PFSK-1 (cell line): ENCODE measurements at regions not wholly inside any gene's neighbourhood (a gene's known extent, or its start where the extent isn't known, plus 50 kb on each side); places are given as distances from the start of the nearest gene placed in this dataset.

ENCODE experiments used
- SIN3A ChIP-seq: IDR thresholded peaks from 2 replicates; pipeline ENCODE4 v1.6.1; 2012; ENCODE audit warnings: mild to moderate bottlenecking, low read length, moderate library complexity, borderline replicate concordance; ENCODE audit not compliant: insufficient read depth
- TAF1 ChIP-seq: IDR thresholded peaks from 2 replicates; pipeline ENCODE4 v1.6.1; 2012; ENCODE audit warnings: low read length, control low read depth, borderline replicate concordance; ENCODE audit not compliant: insufficient read depth

DNA sequence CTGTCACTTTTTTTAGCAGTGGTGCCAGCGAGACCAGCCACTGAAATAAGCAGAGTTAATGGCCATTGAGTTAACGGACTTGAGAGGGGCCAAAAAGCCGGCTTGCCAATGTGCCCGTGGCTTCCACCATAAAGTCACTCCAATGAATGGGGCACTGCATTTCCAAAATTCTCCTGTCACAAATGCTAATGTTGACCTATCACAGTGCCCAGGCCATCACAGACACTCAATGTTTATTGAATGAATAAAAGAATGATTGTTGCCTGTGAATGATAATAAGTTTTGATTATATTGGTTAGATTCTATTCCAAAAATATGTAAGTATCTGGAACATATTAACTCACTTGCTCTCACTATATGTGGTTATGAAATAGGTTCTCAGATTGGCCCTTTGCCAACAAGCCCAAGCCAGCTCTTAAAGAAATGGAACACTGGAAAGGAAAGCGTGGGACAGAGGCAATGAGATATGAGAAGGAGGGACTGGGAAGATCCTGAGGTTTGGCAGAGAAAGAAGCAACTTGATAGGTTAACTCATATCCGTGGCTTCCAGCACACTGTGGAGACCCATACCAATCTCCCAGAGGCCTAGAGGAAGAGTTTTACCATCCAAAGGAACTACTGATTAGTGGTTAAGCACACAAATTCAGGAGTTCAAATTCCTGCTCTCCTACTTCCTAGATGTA is 108.7 kb downstream of the BTG1 start:
- TF ChIP-seq SIN3A (no peak), TAF1 (no peak)
